ENCODE measurements at regions not wholly inside any gene's neighbourhood (a gene's known extent, or its start where the extent isn't known, plus 50 kb on each side); places are given as distances from the start of the nearest gene placed in this dataset.
"Not testable (repeated sequence)": the region's sequence is repeated elsewhere in the genome, so short reads cannot be mapped to it uniquely, and the experiment has no call there.

- DNase-seq: no peak
These were observed 469.6 kb upstream of the DPPA4 start for GRCh38 chr3:109806929-109807328.

GRCh38 chr3:109809513-109809912, 472.2 kb upstream of the DPPA4 start:
- no peak for DNase-seq

- DNase-seq: no peak
These were observed 480.7 kb upstream of the DPPA4 start for GRCh38 chr3:109818081-109818480.

- no peak for DNase-seq
These were observed 482.4 kb upstream of the DPPA4 start for GRCh38 chr3:109819734-109820133.

GRCh38 chr3:109825971-109826810, 488.8 kb upstream of the DPPA4 start:
- no peak for DNase-seq

- no peak for DNase-seq
These were observed 494.1 kb upstream of the DPPA4 start for GRCh38 chr3:109831403-109831802.

- DNase-seq: no peak
These were observed 498.6 kb upstream of the DPPA4 start for GRCh38 chr3:109835958-109836357.

- no peak for DNase-seq
These were observed 514.5 kb upstream of the DPPA4 start for GRCh38 chr3:109851854-109852253.

GRCh38 chr3:109852283-109852682, 514.9 kb upstream of the DPPA4 start:
- no peak for DNase-seq

GRCh38 chr3:109853077-109853731, 515.9 kb upstream of the DPPA4 start:
- no peak for DNase-seq

- no peak for DNase-seq
These were observed 526.4 kb upstream of the DPPA4 start for GRCh38 chr3:109863701-109864100.

- no peak for DNase-seq
These were observed 527.1 kb upstream of the DPPA4 start for GRCh38 chr3:109864452-109864851.

- no peak for DNase-seq
These were observed 532.2 kb upstream of the DPPA4 start for GRCh38 chr3:109869586-109869985.

- no peak for DNase-seq
These were observed 537.8 kb upstream of the DPPA4 start for GRCh38 chr3:109874896-109875708.

- DNase-seq: not testable (repeated sequence)
These were observed 540.3 kb upstream of the DPPA4 start for GRCh38 chr3:109877616-109878015.

GRCh38 chr3:109882144-109882543, 544.8 kb upstream of the DPPA4 start:
- DNase-seq: no peak

- DNase-seq: no peak
These were observed 549.9 kb upstream of the DPPA4 start for GRCh38 chr3:109887293-109887692.

GRCh38 chr3:109888026-109888425, 550.7 kb upstream of the DPPA4 start:
- no peak for DNase-seq

GRCh38 chr3:109897734-109898133, 560.4 kb upstream of the DPPA4 start:
- DNase-seq: no peak

GRCh38 chr3:109899925-109900324, 562.6 kb upstream of the DPPA4 start:
- DNase-seq: peak; percentile 7 to 31

GRCh38 chr3:109900783-109901182, 563.4 kb upstream of the DPPA4 start:
- DNase-seq: peak in 1 of 2 experiments; percentile 61

GRCh38 chr3:109902549-109902948, 565.2 kb upstream of the DPPA4 start:
- no peak for DNase-seq

- DNase-seq: no peak
These were observed 565.8 kb upstream of the DPPA4 start for GRCh38 chr3:109903100-109903499.

- DNase-seq: no peak
These were observed 573.4 kb upstream of the DPPA4 start for GRCh38 chr3:109910772-109911171.

Measured in NCI-H1930 (cell line).